HepG2 (cell line): ENCODE measurements at regions not wholly inside any gene's neighbourhood (a gene's known extent, or its start where the extent isn't known, plus 50 kb on each side); places are given as distances from the start of the nearest gene placed in this dataset.

Experiments
- E2F2 ChIP-seq: sonication (generic); formaldehyde crosslinking; IDR thresholded peaks from 2 replicates; pipeline ENCODE4 v1.4.0; 2020; ENCODE audit warnings: missing genetic modification reagents, borderline replicate concordance
- KAT7 ChIP-seq: IDR thresholded peaks from 2 replicates; pipeline ENCODE4 v1.6.1; 2018; ENCODE audit warnings: borderline replicate concordance, missing compliant biosample characterization
- KDM5A ChIP-seq: fragments of 200-600 bp; sonication (generic); IDR thresholded peaks from 2 replicates; pipeline ENCODE4 v1.7.0; 2018; ENCODE audit warnings: antibody characterized with exemption, mild to moderate bottlenecking, low read length, borderline replicate concordance
- SRSF9 ChIP-seq: fragments of 200-400 bp; formaldehyde crosslinking; IDR thresholded peaks from 2 replicates; pipeline ENCODE4 v1.6.1; 2018; ENCODE audit warnings: borderline replicate concordance, mild to moderate bottlenecking, low read depth, low read length; ENCODE audit not compliant: insufficient read depth, poor library complexity, severe bottlenecking
- TFDP1 ChIP-seq: IDR thresholded peaks from 2 replicates; pipeline ENCODE4 v1.6.1; 2016; ENCODE audit warnings: missing compliant biosample characterization, missing genetic modification reagents, borderline replicate concordance
- THAP9 ChIP-seq: sonication (generic); formaldehyde crosslinking; IDR thresholded peaks from 2 replicates; pipeline ENCODE4; 2020; ENCODE audit warnings: missing genetic modification reagents, mild to moderate bottlenecking, borderline replicate concordance
- ZC3H4 ChIP-seq: sonication (generic); formaldehyde crosslinking; IDR thresholded peaks from 2 replicates; pipeline ENCODE4 v1.4.0; 2020; ENCODE audit warnings: missing genetic modification reagents, borderline replicate concordance
- ZNF605 ChIP-seq: sonication (generic); formaldehyde crosslinking; IDR thresholded peaks from 2 replicates; pipeline ENCODE4 v1.8.0; 2022; ENCODE audit warnings: mild to moderate bottlenecking, missing genetic modification reagents
- TF ChIP-seq, protein P1 (sequence below): sonication (generic); formaldehyde crosslinking; IDR thresholded peaks from 2 replicates; pipeline ENCODE4 v1.4.0; 2020; ENCODE audit warnings: missing genetic modification reagents, borderline replicate concordance

DNA sequence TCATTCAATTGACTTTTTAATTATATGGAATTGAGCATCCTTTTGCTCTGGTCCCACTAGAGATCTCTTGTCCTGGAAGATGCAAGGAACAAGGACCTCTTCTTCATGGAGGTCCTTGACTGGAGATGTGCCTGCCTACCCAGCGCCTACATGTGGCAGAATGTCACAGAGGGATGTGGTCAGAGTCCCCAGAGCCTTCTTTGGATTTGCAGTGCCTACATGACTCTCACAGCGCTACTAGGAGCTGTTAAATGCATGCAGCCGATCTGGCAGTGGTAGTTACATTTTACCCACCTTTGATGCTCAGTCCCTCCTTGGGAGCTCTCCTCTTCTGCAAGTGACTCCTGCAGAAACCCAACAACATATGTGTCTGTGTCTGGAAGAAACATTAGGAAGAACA is 51.9 kb upstream of the ADTRP start (continued):
- TF ChIP-seq TFDP1 (CRISPR knock-in tag) (no peak), KDM5A (no peak), ZNF605 (CRISPR knock-in tag) (no peak), ZC3H4 (CRISPR knock-in tag) (no peak), SRSF9 (no peak), E2F2 (CRISPR knock-in tag) (no peak), THAP9 (CRISPR knock-in tag) (no peak), KAT7 (CRISPR knock-in tag) (no peak)
- TF ChIP-seq, protein P1, sequence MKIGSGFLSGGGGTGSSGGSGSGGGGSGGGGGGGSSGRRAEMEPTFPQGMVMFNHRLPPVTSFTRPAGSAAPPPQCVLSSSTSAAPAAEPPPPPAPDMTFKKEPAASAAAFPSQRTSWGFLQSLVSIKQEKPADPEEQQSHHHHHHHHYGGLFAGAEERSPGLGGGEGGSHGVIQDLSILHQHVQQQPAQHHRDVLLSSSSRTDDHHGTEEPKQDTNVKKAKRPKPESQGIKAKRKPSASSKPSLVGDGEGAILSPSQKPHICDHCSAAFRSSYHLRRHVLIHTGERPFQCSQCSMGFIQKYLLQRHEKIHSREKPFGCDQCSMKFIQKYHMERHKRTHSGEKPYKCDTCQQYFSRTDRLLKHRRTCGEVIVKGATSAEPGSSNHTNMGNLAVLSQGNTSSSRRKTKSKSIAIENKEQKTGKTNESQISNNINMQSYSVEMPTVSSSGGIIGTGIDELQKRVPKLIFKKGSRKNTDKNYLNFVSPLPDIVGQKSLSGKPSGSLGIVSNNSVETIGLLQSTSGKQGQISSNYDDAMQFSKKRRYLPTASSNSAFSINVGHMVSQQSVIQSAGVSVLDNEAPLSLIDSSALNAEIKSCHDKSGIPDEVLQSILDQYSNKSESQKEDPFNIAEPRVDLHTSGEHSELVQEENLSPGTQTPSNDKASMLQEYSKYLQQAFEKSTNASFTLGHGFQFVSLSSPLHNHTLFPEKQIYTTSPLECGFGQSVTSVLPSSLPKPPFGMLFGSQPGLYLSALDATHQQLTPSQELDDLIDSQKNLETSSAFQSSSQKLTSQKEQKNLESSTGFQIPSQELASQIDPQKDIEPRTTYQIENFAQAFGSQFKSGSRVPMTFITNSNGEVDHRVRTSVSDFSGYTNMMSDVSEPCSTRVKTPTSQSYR (CRISPR knock-in tag) = no peak
